ENCODE measurements at regions not wholly inside any gene's neighbourhood (a gene's known extent, or its start where the extent isn't known, plus 50 kb on each side); places are given as distances from the start of the nearest gene placed in this dataset.

GRCh38 chr6:121731381-121731780, 295.9 kb downstream of the GJA1 start:
- no peak for TF ChIP-seq POLR2A (IDR thresholded peaks at IDR 0.05; ENCODE audit: low read depth, low read length)
- no peak for TF ChIP-seq CTCF (IDR thresholded peaks at IDR 0.05 in 2 of 3, conservative IDR thresholded peaks at IDR 0.05 in 1 of 3; ENCODE audit: control insufficient read depth in 2 of 3, extremely low read depth in 1 of 3, insufficient read depth in 1 of 3, low read depth in 3 of 3, low read length in 3 of 3)
- TF ChIP-seq FOS (IDR thresholded peaks at IDR 0.05; ENCODE audit: borderline replicate concordance, extremely low read depth, insufficient read length) = no peak
- no peak for TF ChIP-seq ELK1 (IDR thresholded peaks at IDR 0.05; ENCODE audit: low read depth, low read length)
- no peak for TF ChIP-seq POLR2AphosphoS5 (IDR thresholded peaks at IDR 0.05; ENCODE audit: low read length)
- TF ChIP-seq TCF7 (IDR thresholded peaks at IDR 0.05; ENCODE audit: borderline replicate concordance) = no peak
- TF ChIP-seq DPF2 (IDR thresholded peaks at IDR 0.05) = no peak
- TF ChIP-seq TCF12 (IDR thresholded peaks at IDR 0.05; ENCODE audit: low read depth, low read length) = no peak
- TF ChIP-seq EZH2 (IDR thresholded peaks at IDR 0.05; ENCODE audit: borderline replicate concordance, control insufficient read depth, low read depth, low read length) = no peak
- TF ChIP-seq REST (IDR thresholded peaks at IDR 0.05; ENCODE audit: low read depth, low read length) = no peak
- TF ChIP-seq TAF1 (IDR thresholded peaks at IDR 0.05; ENCODE audit: borderline replicate concordance, low read depth, low read length) = no peak
- no peak for TF ChIP-seq RCOR1 (conservative IDR thresholded peaks at IDR 0.05; ENCODE audit: low read depth, low read length)
- TF ChIP-seq EP300 (IDR thresholded peaks at IDR 0.05; ENCODE audit: borderline replicate concordance in 1 of 2, control insufficient read depth in 1 of 2, low read depth in 2 of 2, low read length in 2 of 2) = no peak
- no peak for TF ChIP-seq MAX (IDR thresholded peaks at IDR 0.05; ENCODE audit: low read depth, low read length)

All from GM12878 (cell line).